WTC11 (cell line): ENCODE measurements at regions not wholly inside any gene's neighbourhood (a gene's known extent, or its start where the extent isn't known, plus 50 kb on each side); places are given as distances from the start of the nearest gene placed in this dataset.

Source experiments
- ATAC-seq: fragments of 200-7000 bp; cut with Tn5 transposase; 2 replicates; pipeline ENCODE4 v1.10.0; 2021; ENCODE audit warnings: mild to moderate bottlenecking, moderate library complexity
- CTCF ChIA-PET: fragments of 300-600 bp; sonication (Branson Sonifier 250); formaldehyde crosslinking; loops from one replicate; lab custom pipeline; 2021; ENCODE audit warnings: antibody characterized with exemption; lab: Charles Lee
- POLR2A ChIA-PET: fragments of 350-600 bp; sonication (Branson Sonifier 250); formaldehyde crosslinking; loops from one replicate; lab custom pipeline; 2021; ENCODE audit warnings: antibody characterized with exemption; lab: Charles Lee
- DNase-seq: peaks from one replicate; pipeline ENCODE4 v3.0.0; 2021; ENCODE audit warnings: low spot score
- H3K27ac Mint-ChIP-seq: 2 replicates; pipeline ENCODE4 v1.8.0; 2021; ENCODE audit warnings: mixed read lengths
- H3K27me3 Mint-ChIP-seq: 2 replicates; pipeline ENCODE4 v1.8.0; 2021; ENCODE audit warnings: low read depth, mild to moderate bottlenecking, moderate library complexity, mixed read lengths
- H3K36me3 Mint-ChIP-seq: 2 replicates; pipeline ENCODE4 v1.8.0; 2021; ENCODE audit warnings: mixed read lengths
- H3K4me1 Mint-ChIP-seq: 2 replicates; pipeline ENCODE4 v1.8.0; 2022; ENCODE audit warnings: mixed read lengths
- H3K4me3 Mint-ChIP-seq: 2 replicates; pipeline ENCODE4 v1.8.0; 2021; ENCODE audit warnings: mild to moderate bottlenecking, moderate library complexity, mixed read lengths
- H3K9me3 Mint-ChIP-seq: 2 replicates; pipeline ENCODE4 v1.8.0; 2021; ENCODE audit warnings: mixed read lengths
- ARID4B ChIP-seq: sonication (generic); formaldehyde crosslinking; IDR thresholded peaks from 2 replicates; pipeline ENCODE4 v1.8.0; 2023; ENCODE audit warnings: missing genetic modification reagents, mild to moderate bottlenecking, borderline replicate concordance
- FOXK1 ChIP-seq: sonication (generic); formaldehyde crosslinking; IDR thresholded peaks from 2 replicates; pipeline ENCODE4 v1.8.0; 2022; ENCODE audit warnings: mild to moderate bottlenecking, moderate library complexity, missing genetic modification reagents
- GRHL2 ChIP-seq: fragments of 250-450 bp; sonication (Bioruptor Pico); IDR thresholded peaks from 2 replicates; pipeline ENCODE4 v1.8.0; 2022; ENCODE audit warnings: mild to moderate bottlenecking, moderate library complexity; ENCODE audit not compliant: insufficient replicate concordance, severe bottlenecking
- MYBL2 ChIP-seq: sonication (generic); formaldehyde crosslinking; IDR thresholded peaks from 2 replicates; pipeline ENCODE4 v1.8.1; 2023; ENCODE audit warnings: mild to moderate bottlenecking, moderate library complexity, missing genetic modification reagents
- NFYB ChIP-seq: sonication (generic); formaldehyde crosslinking; conservative IDR thresholded peaks from 2 replicates; pipeline ENCODE4 v1.8.0; 2022; ENCODE audit warnings: low read depth, missing genetic modification reagents
- OVOL2 ChIP-seq: fragments of 250-450 bp; sonication (Bioruptor Pico); IDR thresholded peaks from 2 replicates; pipeline ENCODE4 v1.9.0; 2021; ENCODE audit warnings: mild to moderate bottlenecking, borderline replicate concordance
- PREB ChIP-seq: sonication (generic); formaldehyde crosslinking; IDR thresholded peaks from 2 replicates; pipeline ENCODE4 v1.8.1; 2022; ENCODE audit warnings: mild to moderate bottlenecking, missing genetic modification reagents, moderate library complexity, borderline replicate concordance
- TCF7 ChIP-seq: sonication (generic); formaldehyde crosslinking; IDR thresholded peaks from 2 replicates; pipeline ENCODE4 v1.8.0; 2022; ENCODE audit warnings: mild to moderate bottlenecking, low read depth, missing genetic modification reagents, moderate library complexity
- ZNF232 ChIP-seq: sonication (generic); formaldehyde crosslinking; IDR thresholded peaks from 2 replicates; pipeline ENCODE4 v1.8.0; 2022; ENCODE audit warnings: mild to moderate bottlenecking, missing genetic modification reagents
- ZNF317 ChIP-seq: sonication (generic); formaldehyde crosslinking; IDR thresholded peaks from 2 replicates; pipeline ENCODE4 v1.8.1; 2023; ENCODE audit warnings: low read depth, mild to moderate bottlenecking, moderate library complexity, missing genetic modification reagents, borderline replicate concordance
- TF ChIP-seq, protein P1 (sequence below): sonication (generic); formaldehyde crosslinking; IDR thresholded peaks from 2 replicates; pipeline ENCODE4 v1.8.1; 2023; ENCODE audit warnings: mild to moderate bottlenecking, moderate library complexity, missing genetic modification reagents
- TF ChIP-seq, protein P2 (sequence below): sonication (generic); formaldehyde crosslinking; IDR thresholded peaks from 2 replicates; pipeline ENCODE4 v1.8.1; 2023; ENCODE audit warnings: mild to moderate bottlenecking, missing genetic modification reagents, borderline replicate concordance
- TF ChIP-seq, protein P3 (sequence below): fragments of 250-450 bp; sonication (Bioruptor Pico); conservative IDR thresholded peaks from 2 replicates; pipeline ENCODE4 v1.9.0; 2021; ENCODE audit warnings: mild to moderate bottlenecking
- TF ChIP-seq, protein P4 (sequence below): sonication (generic); formaldehyde crosslinking; conservative IDR thresholded peaks from 2 replicates; pipeline ENCODE4 v1.8.1; 2023; ENCODE audit warnings: mild to moderate bottlenecking, low read depth, missing genetic modification reagents, moderate library complexity
- TF ChIP-seq, protein P5 (sequence below): sonication (generic); formaldehyde crosslinking; IDR thresholded peaks from 2 replicates; pipeline ENCODE4 v1.8.0; 2022; ENCODE audit warnings: mild to moderate bottlenecking, missing genetic modification reagents

- H3K9me3 Mint-ChIP-seq: peaks cover 23% of the 10 kb centered on the region
- no peak for ATAC-seq
- DNase-seq: no peak
- H3K36me3 Mint-ChIP-seq: peaks cover 12% of the 10 kb centered on the region
- ChIA-PET CTCF (no interaction called here), POLR2A (no interaction called here)
- H3K27me3 Mint-ChIP-seq: no peaks in the 10 kb centered on the region; the same call in 1 of the 2 replicates
- no peak overlapping the region for H3K27ac Mint-ChIP-seq
- no peak overlapping the region for H3K4me3 Mint-ChIP-seq
- TF ChIP-seq, protein P1, sequence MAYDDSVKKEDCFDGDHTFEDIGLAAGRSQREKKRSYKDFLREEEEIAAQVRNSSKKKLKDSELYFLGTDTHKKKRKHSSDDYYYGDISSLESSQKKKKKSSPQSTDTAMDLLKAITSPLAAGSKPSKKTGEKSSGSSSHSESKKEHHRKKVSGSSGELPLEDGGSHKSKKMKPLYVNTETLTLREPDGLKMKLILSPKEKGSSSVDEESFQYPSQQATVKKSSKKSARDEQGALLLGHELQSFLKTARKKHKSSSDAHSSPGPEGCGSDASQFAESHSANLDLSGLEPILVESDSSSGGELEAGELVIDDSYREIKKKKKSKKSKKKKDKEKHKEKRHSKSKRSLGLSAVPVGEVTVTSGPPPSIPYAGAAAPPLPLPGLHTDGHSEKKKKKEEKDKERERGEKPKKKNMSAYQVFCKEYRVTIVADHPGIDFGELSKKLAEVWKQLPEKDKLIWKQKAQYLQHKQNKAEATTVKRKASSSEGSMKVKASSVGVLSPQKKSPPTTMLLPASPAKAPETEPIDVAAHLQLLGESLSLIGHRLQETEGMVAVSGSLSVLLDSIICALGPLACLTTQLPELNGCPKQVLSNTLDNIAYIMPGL (CRISPR knock-in tag): no peak
- TF ChIP-seq, protein P2, sequence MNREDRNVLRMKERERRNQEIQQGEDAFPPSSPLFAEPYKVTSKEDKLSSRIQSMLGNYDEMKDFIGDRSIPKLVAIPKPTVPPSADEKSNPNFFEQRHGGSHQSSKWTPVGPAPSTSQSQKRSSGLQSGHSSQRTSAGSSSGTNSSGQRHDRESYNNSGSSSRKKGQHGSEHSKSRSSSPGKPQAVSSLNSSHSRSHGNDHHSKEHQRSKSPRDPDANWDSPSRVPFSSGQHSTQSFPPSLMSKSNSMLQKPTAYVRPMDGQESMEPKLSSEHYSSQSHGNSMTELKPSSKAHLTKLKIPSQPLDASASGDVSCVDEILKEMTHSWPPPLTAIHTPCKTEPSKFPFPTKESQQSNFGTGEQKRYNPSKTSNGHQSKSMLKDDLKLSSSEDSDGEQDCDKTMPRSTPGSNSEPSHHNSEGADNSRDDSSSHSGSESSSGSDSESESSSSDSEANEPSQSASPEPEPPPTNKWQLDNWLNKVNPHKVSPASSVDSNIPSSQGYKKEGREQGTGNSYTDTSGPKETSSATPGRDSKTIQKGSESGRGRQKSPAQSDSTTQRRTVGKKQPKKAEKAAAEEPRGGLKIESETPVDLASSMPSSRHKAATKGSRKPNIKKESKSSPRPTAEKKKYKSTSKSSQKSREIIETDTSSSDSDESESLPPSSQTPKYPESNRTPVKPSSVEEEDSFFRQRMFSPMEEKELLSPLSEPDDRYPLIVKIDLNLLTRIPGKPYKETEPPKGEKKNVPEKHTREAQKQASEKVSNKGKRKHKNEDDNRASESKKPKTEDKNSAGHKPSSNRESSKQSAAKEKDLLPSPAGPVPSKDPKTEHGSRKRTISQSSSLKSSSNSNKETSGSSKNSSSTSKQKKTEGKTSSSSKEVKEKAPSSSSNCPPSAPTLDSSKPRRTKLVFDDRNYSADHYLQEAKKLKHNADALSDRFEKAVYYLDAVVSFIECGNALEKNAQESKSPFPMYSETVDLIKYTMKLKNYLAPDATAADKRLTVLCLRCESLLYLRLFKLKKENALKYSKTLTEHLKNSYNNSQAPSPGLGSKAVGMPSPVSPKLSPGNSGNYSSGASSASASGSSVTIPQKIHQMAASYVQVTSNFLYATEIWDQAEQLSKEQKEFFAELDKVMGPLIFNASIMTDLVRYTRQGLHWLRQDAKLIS: no peak
- no peak for TF ChIP-seq PREB (CRISPR knock-in tag)
- TF ChIP-seq, protein P3, sequence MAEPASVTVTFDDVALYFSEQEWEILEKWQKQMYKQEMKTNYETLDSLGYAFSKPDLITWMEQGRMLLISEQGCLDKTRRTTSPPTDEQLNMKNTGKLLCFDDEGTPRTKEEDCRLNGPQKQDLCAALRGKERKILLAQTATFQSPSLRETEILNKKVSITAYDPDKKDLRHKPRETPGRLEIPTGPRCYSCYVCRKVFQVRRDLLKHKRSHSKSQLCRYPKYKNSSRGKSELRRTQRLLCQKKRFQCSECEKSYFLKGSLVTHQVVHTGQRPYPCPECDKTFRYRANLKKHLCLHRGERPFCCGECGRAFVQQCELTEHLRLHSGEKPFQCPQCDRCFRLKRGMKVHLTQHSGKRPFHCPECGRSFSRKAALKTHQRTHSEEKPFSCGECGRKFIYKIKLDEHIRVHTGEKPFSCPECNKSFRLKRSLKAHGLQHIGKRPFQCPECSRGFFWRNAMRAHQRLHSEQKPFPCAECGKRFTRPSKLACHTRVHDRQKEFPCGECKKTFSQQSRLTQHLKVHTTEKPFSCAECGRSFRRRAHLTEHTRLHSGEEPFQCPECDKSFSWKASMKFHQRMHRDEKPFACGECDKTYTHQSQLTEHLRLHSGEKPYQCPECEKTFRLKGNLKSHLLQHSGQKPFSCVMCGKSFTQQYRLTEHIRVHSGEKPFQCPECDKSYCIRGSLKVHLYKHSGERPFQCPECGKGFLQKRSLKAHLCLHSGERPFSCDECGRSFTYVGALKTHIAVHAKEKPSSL: no peak
- TF ChIP-seq FOXK1 (CRISPR knock-in tag): no peak
- TF ChIP-seq NFYB (CRISPR knock-in tag): no peak
- peaks cover 14% of the 10 kb centered on the region for H3K4me1 Mint-ChIP-seq
Measured at GRCh38 chr5:74428275-74428674, 212.3 kb downstream of the ENC1 start.

DNA sequence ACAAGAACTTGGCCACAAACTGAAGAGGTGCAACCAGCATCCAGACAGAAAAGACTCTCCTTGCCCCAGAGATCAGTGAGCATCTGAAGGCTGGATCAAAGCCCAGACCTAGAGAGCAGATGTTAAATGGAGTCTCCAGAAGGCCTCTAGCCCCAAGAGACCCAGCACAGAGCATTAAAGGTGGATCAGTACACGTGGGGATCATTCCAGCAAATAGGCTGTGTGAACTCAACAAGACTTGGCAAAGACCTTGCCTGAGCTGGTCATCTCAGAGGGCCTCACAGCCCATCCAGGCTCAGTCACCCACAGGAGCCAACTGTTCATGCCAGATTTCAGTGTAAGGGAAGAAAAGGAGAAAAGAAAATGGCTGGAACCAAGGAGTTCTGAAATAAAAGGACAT lies 214.0 kb downstream of the ENC1 start:
- DNase-seq (no peak), ATAC-seq (no peak)
- Mint-ChIP-seq H3K4me1 (no peaks in the 10 kb centered on the region), H3K4me3 (no peak overlapping the region), H3K27me3 (no peaks in the 10 kb centered on the region; the same call in 1 of the 2 replicates), H3K9me3 (peaks cover 23% of the 10 kb centered on the region), H3K36me3 (peaks cover 12% of the 10 kb centered on the region), H3K27ac (no peak overlapping the region)
- CTCF ChIA-PET: no interaction called here
- POLR2A ChIA-PET: no interaction called here
- no peak for TF ChIP-seq TCF7 (CRISPR knock-in tag)
- TF ChIP-seq, protein P4, sequence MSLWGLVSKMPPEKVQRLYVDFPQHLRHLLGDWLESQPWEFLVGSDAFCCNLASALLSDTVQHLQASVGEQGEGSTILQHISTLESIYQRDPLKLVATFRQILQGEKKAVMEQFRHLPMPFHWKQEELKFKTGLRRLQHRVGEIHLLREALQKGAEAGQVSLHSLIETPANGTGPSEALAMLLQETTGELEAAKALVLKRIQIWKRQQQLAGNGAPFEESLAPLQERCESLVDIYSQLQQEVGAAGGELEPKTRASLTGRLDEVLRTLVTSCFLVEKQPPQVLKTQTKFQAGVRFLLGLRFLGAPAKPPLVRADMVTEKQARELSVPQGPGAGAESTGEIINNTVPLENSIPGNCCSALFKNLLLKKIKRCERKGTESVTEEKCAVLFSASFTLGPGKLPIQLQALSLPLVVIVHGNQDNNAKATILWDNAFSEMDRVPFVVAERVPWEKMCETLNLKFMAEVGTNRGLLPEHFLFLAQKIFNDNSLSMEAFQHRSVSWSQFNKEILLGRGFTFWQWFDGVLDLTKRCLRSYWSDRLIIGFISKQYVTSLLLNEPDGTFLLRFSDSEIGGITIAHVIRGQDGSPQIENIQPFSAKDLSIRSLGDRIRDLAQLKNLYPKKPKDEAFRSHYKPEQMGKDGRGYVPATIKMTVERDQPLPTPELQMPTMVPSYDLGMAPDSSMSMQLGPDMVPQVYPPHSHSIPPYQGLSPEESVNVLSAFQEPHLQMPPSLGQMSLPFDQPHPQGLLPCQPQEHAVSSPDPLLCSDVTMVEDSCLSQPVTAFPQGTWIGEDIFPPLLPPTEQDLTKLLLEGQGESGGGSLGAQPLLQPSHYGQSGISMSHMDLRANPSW (CRISPR knock-in tag): no peak
- TF ChIP-seq, protein P5, sequence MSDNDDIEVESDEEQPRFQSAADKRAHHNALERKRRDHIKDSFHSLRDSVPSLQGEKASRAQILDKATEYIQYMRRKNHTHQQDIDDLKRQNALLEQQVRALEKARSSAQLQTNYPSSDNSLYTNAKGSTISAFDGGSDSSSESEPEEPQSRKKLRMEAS (CRISPR knock-in tag): no peak
- no peak for TF ChIP-seq MYBL2 (CRISPR knock-in tag)
- no peak for TF ChIP-seq ARID4B (CRISPR knock-in tag)
- no peak for TF ChIP-seq ZNF317 (CRISPR knock-in tag)
- TF ChIP-seq GRHL2 (CRISPR knock-in tag): no peak
- TF ChIP-seq OVOL2: no peak
- no peak for TF ChIP-seq ZNF232 (CRISPR knock-in tag)
- TF ChIP-seq PREB (CRISPR knock-in tag): no peak
